ENCODE measurements at regions not wholly inside any gene's neighbourhood (a gene's known extent, or its start where the extent isn't known, plus 50 kb on each side); places are given as distances from the start of the nearest gene placed in this dataset.

DNA sequence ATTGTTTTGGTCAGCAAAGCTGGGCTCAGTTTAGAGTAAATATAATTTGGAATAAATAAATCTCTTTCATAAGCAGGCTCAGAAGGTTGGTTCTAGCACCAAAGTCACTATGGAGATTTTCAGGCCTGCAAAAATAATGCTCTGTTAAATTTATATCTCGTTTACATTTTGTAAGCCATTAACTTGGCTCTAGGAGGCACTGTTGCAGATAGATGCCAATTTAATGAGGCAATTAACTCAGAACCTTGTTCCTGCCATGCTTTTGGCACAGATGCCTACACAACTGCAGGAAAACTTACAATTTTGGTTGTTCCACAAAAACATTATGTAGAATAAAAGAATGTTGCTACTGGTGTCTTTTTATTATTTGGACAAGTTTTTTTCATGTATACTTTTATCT lies 428.1 kb downstream of the FLRT2 start:
- TF ChIP-seq, protein P1, sequence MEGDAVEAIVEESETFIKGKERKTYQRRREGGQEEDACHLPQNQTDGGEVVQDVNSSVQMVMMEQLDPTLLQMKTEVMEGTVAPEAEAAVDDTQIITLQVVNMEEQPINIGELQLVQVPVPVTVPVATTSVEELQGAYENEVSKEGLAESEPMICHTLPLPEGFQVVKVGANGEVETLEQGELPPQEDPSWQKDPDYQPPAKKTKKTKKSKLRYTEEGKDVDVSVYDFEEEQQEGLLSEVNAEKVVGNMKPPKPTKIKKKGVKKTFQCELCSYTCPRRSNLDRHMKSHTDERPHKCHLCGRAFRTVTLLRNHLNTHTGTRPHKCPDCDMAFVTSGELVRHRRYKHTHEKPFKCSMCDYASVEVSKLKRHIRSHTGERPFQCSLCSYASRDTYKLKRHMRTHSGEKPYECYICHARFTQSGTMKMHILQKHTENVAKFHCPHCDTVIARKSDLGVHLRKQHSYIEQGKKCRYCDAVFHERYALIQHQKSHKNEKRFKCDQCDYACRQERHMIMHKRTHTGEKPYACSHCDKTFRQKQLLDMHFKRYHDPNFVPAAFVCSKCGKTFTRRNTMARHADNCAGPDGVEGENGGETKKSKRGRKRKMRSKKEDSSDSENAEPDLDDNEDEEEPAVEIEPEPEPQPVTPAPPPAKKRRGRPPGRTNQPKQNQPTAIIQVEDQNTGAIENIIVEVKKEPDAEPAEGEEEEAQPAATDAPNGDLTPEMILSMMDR (conservative IDR thresholded peaks at IDR 0.05; ENCODE audit: low read depth, low read length): peak; percentile 34
- TF ChIP-seq EZH2 (IDR thresholded peaks at IDR 0.05; ENCODE audit: borderline replicate concordance, low read depth, low read length, poor library complexity, severe bottlenecking): no peak
